ENCODE measurements at regions not wholly inside any gene's neighbourhood (a gene's known extent, or its start where the extent isn't known, plus 50 kb on each side); places are given as distances from the start of the nearest gene placed in this dataset.

DNA sequence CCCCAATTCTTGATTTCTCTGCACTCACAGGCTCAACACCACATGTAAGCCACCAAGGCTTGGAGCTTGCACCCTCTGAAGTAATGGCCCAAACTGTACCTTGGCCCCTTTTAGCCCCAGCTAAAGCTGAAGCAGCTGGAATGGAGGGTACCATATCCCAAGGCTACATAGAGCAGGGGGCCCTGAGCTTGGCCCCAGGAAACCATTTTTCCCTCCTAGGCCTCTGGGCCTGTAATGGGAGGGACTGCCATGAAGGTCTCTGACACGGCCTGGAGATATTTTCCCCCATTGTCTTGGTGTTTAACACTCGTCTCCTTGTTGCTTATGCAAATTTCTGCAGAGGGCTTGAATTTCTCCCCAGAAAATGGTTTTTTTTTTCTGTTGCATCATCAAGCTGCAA, 69.7 kb downstream of the SKA1 start:
- no peak for DNase-seq (ENCODE audit: low spot score)
- intact Hi-C loops (cut with DNase I), result no loop called here

DNA sequence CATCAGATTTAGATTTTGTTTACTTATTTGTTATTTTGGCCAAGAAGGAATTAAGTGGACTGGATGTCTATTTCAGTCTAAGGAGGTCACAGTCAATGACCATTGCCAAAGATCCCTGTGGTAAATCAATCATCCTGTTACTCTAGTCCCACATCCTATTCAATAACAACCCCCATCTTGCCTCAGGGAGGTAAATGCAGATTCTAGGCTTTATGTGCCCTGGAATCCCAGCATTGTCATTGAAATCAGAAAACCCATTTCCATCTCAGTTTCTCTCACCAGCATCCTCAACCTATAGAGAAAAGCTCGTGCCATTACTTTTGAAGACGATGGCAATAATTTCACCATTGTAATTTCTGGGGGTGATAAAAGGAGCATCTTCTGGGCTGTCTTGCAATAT, 71.8 kb downstream of the SKA1 start:
- intact Hi-C loops (cut with DNase I), result no loop called here

DNA sequence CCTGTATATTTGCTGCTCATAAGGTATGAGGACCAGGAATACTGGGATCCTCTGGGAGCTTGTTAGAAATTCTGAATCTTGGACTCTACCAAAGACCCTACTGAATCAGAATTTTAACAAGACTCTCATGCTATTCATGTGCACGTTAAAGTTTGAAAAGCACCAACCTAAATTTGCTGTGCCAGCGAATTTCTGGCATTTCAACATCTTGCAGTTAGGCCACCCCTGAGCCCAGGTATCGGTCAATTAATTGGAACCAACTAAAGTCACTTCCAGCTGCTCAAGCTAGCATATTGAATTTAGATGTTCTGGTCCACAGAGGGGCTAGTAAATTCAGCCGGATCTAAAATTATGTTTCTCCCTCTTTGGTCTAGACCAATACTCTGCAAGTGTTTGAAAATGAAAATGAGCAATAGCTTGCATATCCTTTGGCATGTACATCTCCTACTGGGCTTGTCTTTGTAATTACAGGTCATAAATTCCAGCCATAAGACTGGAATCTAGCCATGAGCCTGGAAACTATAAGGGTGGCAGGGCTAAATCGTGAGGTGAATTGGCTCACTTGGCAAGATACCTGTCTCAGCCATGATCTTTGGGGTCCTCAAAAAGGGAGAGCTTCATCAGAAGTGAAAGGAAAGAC, 72.4 kb downstream of the SKA1 start:
- DNase-seq (ENCODE audit: low spot score), result no peak
- intact Hi-C loops (cut with DNase I), result no loop called here

More for the DNA sequence above, 71.8 kb downstream of the SKA1 start:
- no peak for DNase-seq (ENCODE audit: low spot score)

DNA sequence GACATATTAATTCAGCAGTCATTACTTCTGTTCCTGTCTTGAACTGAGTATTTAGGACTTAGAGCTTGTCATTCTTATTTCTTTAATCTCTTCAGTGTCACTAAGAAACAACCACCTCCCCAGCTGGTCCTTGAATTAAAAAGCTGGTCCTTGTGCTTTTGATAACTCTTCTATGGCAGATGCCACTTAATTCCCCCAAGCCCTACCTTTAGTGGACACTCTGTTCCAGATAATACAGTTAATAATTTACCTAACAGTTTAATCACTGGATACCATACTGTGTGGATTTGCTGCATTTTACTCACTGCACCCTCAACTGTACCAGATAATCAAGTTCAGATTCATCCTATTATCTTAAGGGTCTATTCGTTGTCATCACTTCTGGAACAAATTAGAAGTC, 73.1 kb downstream of the SKA1 start:
- DNase-seq (ENCODE audit: low spot score), result no peak
- intact Hi-C loops (cut with DNase I), result no loop called here

DNA sequence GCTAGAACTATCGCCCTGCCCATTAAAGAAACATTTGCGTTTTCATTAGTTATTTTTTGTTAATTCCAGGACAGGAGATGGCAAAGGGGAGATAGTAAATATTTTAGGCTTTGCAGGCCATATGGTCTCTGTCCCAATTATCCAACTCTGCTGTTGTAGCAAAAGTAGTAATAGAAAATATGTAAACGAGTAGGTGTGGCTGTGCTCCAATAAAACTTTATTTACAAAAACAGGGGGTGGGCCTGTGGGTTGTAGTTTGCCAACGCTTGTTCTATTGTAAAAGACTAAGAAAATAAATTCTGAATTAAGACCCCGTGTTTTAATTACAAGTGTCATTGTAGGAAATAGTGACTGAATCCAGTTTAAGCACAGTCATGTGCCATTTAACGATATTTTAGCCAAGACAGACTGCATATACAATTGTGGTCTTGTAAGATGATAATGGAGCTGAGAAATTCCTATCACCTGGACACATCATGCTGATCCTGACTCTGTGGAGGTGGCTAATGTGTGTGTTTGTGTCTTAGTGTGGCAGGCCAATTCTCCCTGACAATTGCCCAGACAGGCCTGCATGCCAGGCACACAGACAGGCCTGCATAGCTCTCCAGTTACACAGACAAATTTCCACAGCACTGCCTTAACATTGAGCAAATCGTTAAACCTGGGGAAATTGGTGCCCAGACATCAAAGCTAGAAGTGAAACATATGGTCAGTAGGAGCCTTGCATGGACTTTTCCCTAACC, 76.4 kb downstream of the SKA1 start:
- no peak for DNase-seq (ENCODE audit: low spot score)
- intact Hi-C loops (cut with DNase I), result no loop called here

GRCh38 chr18:50453014-50453680, 78.3 kb downstream of the SKA1 start:
- DNase-seq (ENCODE audit: low spot score), result no peak
- intact Hi-C loops (cut with DNase I), result no loop called here

DNA sequence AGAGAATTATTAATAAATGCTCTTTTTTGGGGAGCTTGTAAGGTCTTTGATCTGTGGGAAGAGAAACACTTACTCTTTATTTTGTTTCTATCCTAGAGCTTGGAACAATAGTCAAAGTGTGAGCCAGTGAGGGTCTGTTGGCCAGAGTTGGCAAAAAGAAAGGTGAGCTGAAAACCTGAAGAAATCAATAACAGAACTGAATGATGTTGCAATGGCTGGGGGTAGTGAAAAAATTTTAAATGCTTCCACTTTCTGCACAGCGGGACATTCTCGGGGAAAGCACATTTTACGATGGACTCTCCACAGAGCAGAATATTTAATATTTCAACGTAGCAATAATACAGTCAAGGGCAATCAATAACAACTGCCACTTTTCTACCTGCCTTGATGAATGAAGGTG, 78.9 kb downstream of the SKA1 start:
- intact Hi-C loops (cut with DNase I), result no loop called here
- DNase-seq (ENCODE audit: low spot score), result no peak

DNA sequence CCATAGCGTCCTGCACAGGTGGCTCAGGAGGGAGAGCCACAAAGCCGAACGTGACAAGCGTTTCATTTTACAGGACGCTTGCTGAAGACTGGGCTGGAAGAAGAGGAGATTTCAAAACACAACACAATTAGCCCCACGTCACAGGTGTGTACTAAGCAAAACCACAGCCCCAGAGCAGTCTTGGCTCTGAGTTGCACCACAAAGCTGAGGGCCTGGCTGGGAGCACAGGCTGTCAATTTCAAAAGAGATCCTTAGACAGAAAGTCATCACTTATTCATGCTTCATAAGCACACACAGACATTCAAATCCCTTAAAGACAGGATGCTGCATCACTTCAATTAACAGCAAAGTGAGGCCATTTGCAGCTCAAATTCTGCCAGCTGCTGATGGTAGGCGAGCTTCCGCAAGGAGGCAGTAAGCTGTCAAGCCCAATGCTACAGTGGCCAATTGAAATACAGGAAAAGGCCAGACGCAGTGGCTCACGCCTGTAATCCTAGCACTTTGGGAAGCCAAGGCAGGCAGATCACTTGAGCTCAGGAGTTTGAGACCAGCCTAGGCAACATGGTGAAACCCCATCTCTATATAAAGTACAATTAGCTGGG, 79.6 kb downstream of the SKA1 start:
- no peak for DNase-seq (ENCODE audit: low spot score)
- intact Hi-C loops (cut with DNase I), result no loop called here

- no peak for DNase-seq (ENCODE audit: low spot score)
- intact Hi-C loops (cut with DNase I), result no loop called here
Observed at GRCh38 chr18:50456285-50456684, 81.4 kb downstream of the SKA1 start.

DNA sequence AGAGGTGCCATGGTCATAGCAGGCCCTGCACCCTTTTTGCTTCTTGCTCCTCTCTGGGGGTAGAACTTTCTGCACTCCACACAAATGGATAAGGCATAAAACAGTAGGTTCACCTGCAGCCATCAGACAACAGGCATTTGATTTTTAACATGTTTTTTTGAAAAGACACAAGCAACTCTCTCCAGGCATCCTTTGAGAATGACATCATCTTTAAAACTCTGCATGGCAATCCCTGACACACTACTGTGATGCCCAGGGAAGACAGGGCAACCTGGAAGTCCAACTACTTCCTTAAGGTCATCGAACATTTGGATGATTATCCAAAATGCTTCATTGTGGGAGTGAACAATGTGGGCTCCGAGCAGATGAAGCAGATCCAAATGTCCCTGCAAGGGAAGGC, 82.8 kb downstream of the SKA1 start:
- intact Hi-C loops (cut with DNase I), result no loop called here
- no peak for DNase-seq (ENCODE audit: low spot score)

DNA sequence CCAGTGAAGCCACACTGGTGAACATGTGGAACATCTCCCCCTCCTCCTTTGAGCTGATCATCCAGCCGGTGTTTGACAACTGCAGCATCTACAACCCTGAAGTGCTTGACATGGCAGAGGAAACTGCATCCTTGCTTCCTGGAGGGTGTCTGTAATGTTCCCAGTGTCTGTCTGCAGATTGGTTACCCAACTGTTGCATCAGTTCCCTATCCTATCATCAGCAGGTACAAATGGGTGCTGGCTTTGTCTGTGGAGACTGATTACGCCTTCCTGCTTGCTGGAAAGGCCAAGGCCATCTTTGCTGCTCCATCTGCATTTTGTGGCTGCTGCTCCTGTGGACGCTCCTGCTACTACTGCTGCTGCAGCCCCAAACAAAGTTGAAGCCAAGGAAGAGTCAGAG, 83.5 kb downstream of the SKA1 start:
- DNase-seq (ENCODE audit: low spot score), result no peak
- intact Hi-C loops (cut with DNase I), result no loop called here

DNA sequence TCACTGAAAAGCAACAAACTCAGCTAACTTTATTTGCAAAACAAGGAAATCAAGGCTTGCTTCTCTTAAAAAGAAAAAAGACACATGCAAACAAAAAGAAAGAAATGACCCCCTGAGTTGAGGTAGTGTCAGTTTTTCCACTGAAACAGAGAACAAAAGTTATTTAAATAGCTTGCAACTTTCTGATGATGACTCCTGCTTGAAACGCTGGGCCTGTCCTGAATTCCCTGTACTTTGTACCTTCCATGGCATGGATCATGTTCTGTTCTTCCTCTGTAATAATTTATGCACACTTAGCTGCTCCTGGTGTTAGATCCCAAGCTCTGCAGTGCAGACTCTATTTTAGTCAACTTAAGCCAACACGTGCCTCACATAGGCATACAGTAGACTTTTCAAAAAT, 84.0 kb downstream of the SKA1 start:
- no peak for DNase-seq (ENCODE audit: low spot score)
- intact Hi-C loops (cut with DNase I), result no loop called here

DNA sequence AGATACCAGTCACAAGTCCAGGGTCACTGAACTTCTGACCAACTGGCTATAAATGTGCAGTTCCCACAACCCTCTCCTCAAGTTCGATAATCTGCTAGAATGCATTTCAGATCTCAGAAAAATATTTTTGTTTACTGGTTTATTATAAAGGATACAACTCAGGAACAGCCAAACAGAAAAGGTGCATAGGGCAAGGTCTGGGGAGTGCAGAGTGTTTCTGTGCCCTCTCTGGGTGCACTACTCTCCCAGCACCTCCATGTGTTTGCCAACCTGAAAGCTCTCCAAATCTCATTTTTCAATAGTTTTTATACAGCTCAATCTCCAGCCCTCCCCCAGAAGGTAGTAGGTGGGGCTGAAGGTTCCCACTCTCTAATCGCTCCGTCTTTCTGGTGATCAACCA, 85.2 kb downstream of the SKA1 start:
- DNase-seq (ENCODE audit: low spot score), result no peak
- intact Hi-C loops (cut with DNase I), result no loop called here

GRCh38 chr18:50460716-50461115, 85.9 kb downstream of the SKA1 start:
- intact Hi-C loops (cut with DNase I), result no loop called here

DNA sequence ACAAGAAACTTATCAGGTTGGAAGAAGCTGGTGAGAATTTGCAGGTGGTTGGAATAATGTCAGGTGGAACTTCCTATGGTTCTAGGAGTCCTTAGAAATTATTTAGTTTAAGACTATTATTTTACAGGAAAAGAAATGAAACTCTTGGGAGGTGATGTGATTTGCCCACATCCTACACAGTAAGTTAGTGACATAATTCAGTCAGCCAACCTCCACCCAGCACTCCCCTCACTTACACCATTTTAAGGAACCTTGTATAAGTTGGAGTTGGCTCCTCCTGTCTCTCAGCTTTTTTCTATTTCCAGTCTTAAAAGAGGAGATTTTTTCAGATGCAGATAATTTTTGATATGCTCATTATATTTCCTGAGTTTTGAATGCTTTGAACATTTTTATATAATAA, 86.4 kb downstream of the SKA1 start:
- intact Hi-C loops (cut with DNase I), result no loop called here
- DNase-seq (ENCODE audit: low spot score), result no peak

More at GRCh38 chr18:50460716-50461115, 85.9 kb downstream of the SKA1 start:
- DNase-seq (ENCODE audit: low spot score), result no peak

DNA sequence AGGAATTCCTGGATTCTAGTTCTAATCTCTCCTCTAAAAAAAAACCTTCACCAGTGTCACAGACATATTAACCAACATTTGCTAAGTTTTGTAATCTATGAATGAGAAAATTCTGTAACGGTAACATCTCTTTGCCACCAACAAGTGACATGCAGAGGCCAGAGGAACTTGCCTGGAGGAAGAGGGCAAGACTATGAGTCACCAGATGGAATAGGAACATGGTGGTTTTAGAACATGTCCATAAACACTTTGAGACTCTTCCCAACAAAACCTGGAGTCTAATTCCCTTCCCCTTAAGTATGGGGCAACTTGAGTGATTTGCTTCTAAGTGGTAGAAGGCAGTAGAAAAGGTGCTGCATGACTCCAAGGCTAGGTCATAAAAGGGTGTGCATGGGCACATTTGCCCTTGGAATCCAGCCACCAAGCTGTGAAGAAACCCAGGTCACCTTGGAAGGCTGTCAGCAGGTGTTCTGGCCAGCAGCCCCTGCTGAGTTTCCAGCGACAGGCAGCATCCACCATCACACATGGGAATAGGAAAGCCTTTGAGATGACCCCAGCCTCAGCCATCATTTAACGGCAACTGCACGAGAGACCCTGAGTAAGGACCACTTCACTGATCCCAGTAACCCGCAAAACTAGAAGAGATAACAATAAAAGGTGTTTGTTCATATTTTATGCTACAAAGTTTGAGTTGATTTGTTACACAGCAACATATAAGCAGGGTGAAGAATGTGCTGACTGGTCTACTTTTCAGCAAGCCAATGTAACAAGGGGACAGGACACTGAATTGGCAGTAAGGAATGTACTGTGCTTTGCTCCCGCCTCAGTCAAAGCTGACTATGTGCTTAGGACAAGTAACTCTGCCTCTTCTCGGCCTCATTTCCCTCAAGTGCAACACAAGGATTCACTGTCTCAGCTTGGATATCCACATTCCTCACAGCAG, 90.6 kb downstream of the SKA1 start:
- intact Hi-C loops (cut with DNase I), result no loop called here
- no peak for DNase-seq (ENCODE audit: low spot score)

- intact Hi-C loops (cut with DNase I), result no loop called here
- DNase-seq (ENCODE audit: low spot score), result no peak
Observed at GRCh38 chr18:50466634-50467033, 91.8 kb downstream of the SKA1 start.

DNA sequence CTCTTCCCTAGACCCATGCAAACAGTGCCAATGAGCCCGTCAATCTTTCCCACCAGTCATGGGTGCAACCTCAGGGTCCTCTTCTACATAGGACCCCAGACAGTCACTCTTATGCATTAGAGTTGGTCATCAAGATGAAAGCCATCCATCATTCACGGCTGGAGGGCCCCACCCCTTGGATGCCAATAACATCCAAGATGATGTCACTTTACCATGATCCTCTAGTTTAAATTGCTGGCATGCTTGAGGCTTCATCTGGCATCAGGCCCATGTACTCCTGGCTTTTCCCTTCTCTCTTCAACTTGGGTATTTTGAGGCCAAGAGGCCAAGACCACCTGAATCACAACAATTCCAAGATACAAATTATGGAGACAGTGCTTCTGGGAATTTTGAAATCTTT, 91.1 kb upstream of the MAPK4 start:
- DNase-seq (ENCODE audit: low spot score), result no peak
- intact Hi-C loops (cut with DNase I), result no loop called here

DNA sequence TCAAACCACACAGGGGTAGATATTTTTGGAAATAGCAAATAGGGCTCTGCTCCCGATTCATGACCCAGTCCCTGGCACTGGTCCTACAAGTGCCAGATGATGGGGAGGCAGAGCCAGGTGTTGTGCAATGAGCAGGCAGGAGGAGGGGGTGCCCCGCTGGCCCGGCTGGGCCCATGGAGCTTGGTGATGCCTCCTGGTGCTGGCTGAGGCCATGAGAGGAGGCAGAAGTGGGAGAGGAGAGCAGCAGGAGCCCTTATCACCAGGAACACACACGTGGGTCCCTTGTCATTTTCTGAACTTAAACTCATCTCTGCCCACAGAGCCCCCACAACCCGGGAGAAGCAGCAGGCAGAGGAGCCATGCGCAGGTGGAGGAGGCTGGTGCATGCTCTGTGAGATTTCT, 90.5 kb upstream of the MAPK4 start:
- DNase-seq (ENCODE audit: low spot score), result no peak
- intact Hi-C loops (cut with DNase I), result no loop called here
